OCI-LY3 (cell line): ENCODE measurements at regions not wholly inside any gene's neighbourhood (a gene's known extent, or its start where the extent isn't known, plus 50 kb on each side); places are given as distances from the start of the nearest gene placed in this dataset.

ENCODE experiments used
- CTCF ChIP-seq: fragments of 200-600, 300-600 bp; sonication (generic); IDR thresholded peaks from 2 replicates; pipeline ENCODE4 v1.5.1; 2014; ENCODE audit warnings: antibody characterized with exemption, low read length, low read depth
- EZH2phosphoT487 ChIP-seq: fragments of 200-600 bp; shearing (Covaris generic); IDR thresholded peaks from 2 replicates; pipeline ENCODE4 v1.6.1; 2018; ENCODE audit warnings: antibody characterized with exemption, mixed run types, low read depth

DNA sequence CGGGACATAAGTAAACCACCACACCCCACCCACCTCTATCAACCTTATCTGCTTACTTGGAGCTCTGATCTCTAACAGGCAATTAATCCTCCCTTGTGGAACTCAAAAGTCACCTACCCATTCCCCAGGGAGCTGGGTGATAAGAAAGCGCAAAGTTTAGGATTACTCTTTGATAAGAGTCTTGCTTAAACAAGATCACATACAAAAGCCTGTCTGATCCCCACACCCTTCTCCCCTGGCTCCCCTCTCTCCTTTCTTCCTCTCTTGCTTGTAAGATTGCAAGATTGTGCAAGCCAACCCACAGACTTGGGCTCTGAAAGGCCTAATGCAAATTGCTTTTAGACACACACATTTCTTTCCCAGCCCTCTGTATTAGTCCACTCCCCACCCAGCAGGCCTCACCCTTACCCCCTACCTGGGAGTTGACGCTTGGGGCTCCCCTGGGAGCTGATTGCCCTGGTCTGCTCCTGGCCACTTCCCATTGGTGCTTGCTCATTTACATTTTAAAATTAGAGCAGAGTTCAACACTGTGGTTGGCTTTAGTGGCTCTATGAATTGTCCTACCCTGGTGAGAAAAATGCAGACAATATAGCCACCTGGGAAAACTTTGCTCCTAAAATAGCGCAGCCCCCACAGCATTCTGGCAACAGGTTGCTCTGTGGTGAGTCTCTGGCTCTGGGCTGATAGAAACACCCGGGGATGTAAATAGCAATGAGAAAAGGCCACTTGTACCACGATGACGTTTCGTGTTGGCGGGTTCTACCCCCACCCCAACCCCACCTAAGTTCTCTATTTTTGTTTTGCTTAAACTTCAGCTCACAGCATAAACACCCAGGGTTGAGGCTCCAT is 58.9 kb upstream of the EPCAM start:
- TF ChIP-seq CTCF (no peak), EZH2phosphoT487 (no peak)
